ENCODE measurements at regions not wholly inside any gene's neighbourhood (a gene's known extent, or its start where the extent isn't known, plus 50 kb on each side); places are given as distances from the start of the nearest gene placed in this dataset.
A peak's percentile ranks its signal among the peaks of the same experiment; 100 is the strongest.

- TF ChIP-seq ZNF609 (CRISPR knock-in tag; IDR thresholded peaks at IDR 0.05; ENCODE audit: borderline replicate concordance) (peak; percentile 85; the same call in 1 of the 2 replicates), AHDC1 (CRISPR knock-in tag; IDR thresholded peaks at IDR 0.05; ENCODE audit: borderline replicate concordance) (peak; percentile 44; the same call in 1 of the 2 replicates), U2AF2 (IDR thresholded peaks at IDR 0.05; ENCODE audit: low read depth, low read length) (no peak), RERE (CRISPR knock-in tag; IDR thresholded peaks at IDR 0.05; ENCODE audit: low read depth) (peak; percentile 80), AFF4 (CRISPR knock-in tag; IDR thresholded peaks at IDR 0.05) (no peak), FOXA3 (CRISPR knock-in tag; IDR thresholded peaks at IDR 0.05) (peak; percentile 75), PITX1 (CRISPR knock-in tag; IDR thresholded peaks at IDR 0.05) (no peak)
These were observed 62.5 kb upstream of the CAPZB start (continued) for GRCh38 chr1:19547814-19548213.
